Duodenal mucosa (tissue), 2 donors: ENCODE measurements at regions not wholly inside any gene's neighbourhood (a gene's known extent, or its start where the extent isn't known, plus 50 kb on each side); places are given as distances from the start of the nearest gene placed in this dataset.

Source experiments
- H3K27ac ChIP-seq: one replicate; pipeline ENCODE4 v1.7.0; 2013; ENCODE audit warnings: low read depth, low read length
- H3K27me3 ChIP-seq, 2 donors: one replicate each; pipeline ENCODE4 v1.7.0; 2013; ENCODE audit warnings: low read length in 2 of 2, control low read depth in 1 of 2; ENCODE audit not compliant: insufficient read depth in 2 of 2, control insufficient read depth in 1 of 2
- H3K36me3 ChIP-seq, 2 donors: one replicate each; pipeline ENCODE4 v1.7.0; 2013; ENCODE audit warnings: low read length in 2 of 2, control low read depth in 1 of 2; ENCODE audit not compliant: insufficient read depth in 2 of 2, control insufficient read depth in 1 of 2
- H3K4me1 ChIP-seq, 2 donors: one replicate each; pipeline ENCODE4 v1.7.0; 2013; ENCODE audit warnings: low read length in 2 of 2, control low read depth in 1 of 2; ENCODE audit not compliant: insufficient read depth in 2 of 2, control insufficient read depth in 1 of 2
- H3K4me3 ChIP-seq, 2 donors: one replicate each; pipeline ENCODE4 v1.7.0; 2013; ENCODE audit warnings: low read length in 2 of 2, low read depth in 1 of 2
- H3K9ac ChIP-seq, 2 donors: one replicate each; pipeline ENCODE4 v1.7.0; 2013; ENCODE audit warnings: low read length in 2 of 2, low read depth in 1 of 2
- H3K9me3 ChIP-seq, 2 donors: one replicate each; pipeline ENCODE4 v1.7.0; 2013; ENCODE audit warnings: low read length in 2 of 2, control low read depth in 1 of 2; ENCODE audit not compliant: control insufficient read depth in 1 of 2

DNA sequence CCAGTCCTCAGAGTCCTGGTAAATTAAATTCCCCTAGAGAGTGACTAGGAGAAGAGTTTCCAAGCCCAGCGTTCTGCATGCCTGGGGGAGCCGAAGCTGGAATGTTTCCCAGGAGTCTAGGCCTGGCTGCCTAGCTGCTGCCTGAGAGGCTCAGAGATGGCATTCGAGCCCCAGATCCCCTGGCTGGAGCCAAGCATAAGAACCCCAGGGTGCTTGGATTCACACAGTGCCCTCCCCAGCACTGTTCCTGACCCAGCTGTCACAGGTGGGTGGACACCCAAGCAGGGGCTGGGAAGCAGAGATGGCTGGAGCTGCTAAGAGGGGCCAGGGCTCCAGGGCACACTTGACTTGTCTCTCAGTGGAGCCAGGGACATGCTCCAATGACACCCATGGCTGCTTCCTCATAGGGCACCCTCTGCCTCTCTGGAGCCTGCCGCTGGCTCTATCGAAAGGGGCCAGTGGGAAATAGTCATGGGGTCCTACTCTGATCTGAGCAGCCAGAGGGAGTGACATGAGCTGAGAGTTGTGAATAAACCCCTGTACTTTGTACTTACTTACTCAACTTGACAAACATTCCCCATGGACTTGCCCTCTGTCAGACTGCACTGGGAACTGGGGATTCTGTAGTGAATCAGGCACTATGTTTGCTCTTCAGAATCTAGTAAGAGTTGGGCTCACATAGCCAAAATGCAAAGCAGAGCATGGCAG lies 62.6 kb upstream of the XPA start:
- peaks cover 23% of the 10 kb centered on the region in 2 donors for H3K4me1 ChIP-seq
- H3K27ac ChIP-seq: no peak overlapping the region
- H3K27me3 ChIP-seq: peaks cover 0 to 5% of the 10 kb centered on the region in 2 donors
- no peaks in the 10 kb centered on the region for H3K9me3 ChIP-seq
- no peaks in the 10 kb centered on the region for H3K36me3 ChIP-seq
- no peak overlapping the region for H3K4me3 ChIP-seq
- no peak overlapping the region for H3K9ac ChIP-seq

DNA sequence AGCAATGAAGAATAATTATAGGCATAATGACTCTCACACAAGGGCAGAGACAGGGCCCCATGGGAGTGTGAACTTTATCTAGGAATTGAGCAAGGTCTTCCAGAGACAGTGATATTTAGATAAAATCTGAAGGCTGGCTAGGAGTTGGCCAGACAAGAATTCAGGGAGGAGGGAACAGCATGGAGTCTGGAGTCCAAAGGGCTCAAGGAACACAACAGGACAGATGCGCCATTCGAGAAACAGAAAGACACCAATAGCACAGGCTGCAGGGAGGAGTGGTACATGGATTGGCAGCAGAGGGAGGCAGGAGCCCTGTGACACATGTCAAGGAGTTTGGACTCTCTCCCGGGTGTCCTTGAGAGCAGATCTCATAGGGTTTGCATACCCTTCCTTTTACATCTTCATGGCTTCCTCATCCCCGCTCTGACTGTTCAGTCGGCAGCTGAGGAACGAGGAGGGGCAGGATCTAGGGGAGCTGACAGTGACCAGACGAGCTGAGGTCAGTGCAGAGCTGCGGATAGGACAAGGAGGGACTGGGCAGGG lies 64.0 kb upstream of the XPA start:
- peaks cover 23% of the 10 kb centered on the region in 2 donors for H3K4me1 ChIP-seq
- no peak overlapping the region for H3K9ac ChIP-seq
- no peak overlapping the region for H3K27ac ChIP-seq
- H3K4me3 ChIP-seq: peak overlapping the region; percentile 11 to 36
- no peaks in the 10 kb centered on the region for H3K9me3 ChIP-seq
- H3K27me3 ChIP-seq: peaks cover 0 to 5% of the 10 kb centered on the region in 2 donors
- H3K36me3 ChIP-seq: no peaks in the 10 kb centered on the region

DNA sequence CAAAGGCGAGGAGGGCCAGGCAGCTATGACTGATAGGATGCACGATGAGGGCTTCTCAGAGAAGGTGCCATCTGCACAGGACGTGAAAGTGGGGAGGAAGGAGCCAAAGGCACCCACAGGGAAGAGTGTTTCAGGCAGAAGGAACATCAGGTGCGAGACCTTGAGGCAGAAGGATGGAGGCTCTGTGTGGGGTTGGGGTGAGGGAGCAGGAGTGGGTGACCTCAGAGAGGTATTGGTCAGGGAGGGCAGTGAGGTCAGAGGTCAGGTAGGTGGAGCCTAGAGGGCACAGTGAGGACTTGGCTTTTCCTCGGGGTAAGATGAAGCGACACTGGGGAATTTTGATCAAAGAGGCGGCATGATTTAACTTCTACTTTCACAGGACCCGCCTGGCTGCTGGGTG lies 64.7 kb upstream of the XPA start:
- Histone ChIP-seq H3K9ac (no peak overlapping the region), H3K4me1 (peaks cover 23% of the 10 kb centered on the region in 2 donors), H3K27ac (no peak overlapping the region), H3K9me3 (no peaks in the 10 kb centered on the region), H3K4me3 (no peak overlapping the region), H3K36me3 (no peaks in the 10 kb centered on the region), H3K27me3 (peaks cover 0 to 5% of the 10 kb centered on the region in 2 donors)

DNA sequence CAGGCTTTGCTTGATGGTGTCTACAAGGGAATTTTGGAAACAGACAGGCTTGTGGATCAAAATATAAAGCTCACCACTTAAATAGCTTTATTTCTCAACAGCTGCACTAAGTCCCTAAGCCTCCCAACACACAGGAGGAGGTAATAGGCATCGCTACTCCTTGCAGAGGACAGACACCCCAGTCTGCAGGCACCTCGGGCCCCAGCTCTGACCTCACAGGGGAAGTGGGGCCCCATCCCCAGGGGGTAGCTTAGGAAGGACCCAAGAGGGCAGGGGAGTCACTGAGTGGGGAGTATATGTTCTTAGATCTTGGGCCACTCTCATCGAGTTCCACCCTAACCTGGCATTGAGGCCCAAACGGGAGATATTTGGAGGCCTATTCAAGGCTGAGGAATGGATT lies 66.7 kb upstream of the XPA start:
- H3K27ac ChIP-seq: no peak overlapping the region
- peaks cover 0 to 5% of the 10 kb centered on the region in 2 donors for H3K27me3 ChIP-seq
- H3K9ac ChIP-seq: no peak overlapping the region
- no peaks in the 10 kb centered on the region for H3K36me3 ChIP-seq
- peaks cover 23% of the 10 kb centered on the region in 2 donors for H3K4me1 ChIP-seq
- H3K4me3 ChIP-seq: no peak overlapping the region
- H3K9me3 ChIP-seq: no peaks in the 10 kb centered on the region

DNA sequence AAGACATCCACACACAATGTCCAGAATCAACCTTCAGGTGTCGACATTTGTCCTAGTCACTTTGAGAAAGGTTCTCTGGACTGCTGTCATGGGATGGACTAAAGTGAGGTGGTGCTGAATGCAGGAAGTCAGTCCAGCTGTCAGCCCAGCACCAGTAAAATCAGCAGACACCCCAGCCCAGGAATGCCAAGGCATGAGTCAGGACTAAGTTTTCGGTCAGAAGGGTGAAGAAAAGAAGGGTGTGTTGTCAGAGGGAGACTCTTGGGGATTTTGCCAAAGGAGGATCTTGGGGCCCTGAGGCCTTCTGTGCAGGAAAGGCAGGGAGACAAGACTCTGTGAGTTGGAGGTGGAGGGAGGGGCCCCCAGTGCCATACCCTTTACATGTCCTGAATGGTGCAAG lies 69.0 kb upstream of the XPA start:
- H3K27ac ChIP-seq: no peak overlapping the region
- H3K4me1 ChIP-seq: peaks cover 6 to 7% of the 10 kb centered on the region in 2 donors
- no peaks in the 10 kb centered on the region for H3K36me3 ChIP-seq
- no peaks in the 10 kb centered on the region for H3K9me3 ChIP-seq
- H3K4me3 ChIP-seq: no peak overlapping the region
- H3K9ac ChIP-seq: no peak overlapping the region
- peaks cover 0 to 4% of the 10 kb centered on the region in 2 donors for H3K27me3 ChIP-seq

DNA sequence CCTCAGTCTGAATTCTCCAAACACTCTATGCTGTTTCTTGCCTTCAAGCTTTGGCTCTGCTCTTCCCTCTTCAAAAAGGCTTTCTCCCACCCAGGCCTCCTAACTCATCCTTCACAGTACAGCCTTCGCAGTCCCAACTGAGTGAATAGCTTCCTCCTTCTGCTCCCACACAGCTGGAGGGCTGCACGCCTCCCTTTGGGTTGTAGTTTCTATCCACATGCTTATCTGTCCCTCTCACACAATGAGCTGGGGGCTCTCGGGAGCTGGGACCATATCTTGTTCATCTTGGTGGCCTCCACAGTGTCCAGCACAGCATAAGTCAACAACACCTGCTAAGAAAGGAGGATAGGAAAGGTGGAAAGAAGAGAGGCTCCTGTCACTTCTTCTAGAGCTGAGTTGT lies 69.5 kb upstream of the XPA start:
- no peak overlapping the region for H3K9ac ChIP-seq
- H3K36me3 ChIP-seq: no peaks in the 10 kb centered on the region
- peaks cover 6 to 8% of the 10 kb centered on the region in 2 donors for H3K4me1 ChIP-seq
- no peak overlapping the region for H3K4me3 ChIP-seq
- no peaks in the 10 kb centered on the region for H3K27me3 ChIP-seq
- H3K9me3 ChIP-seq: no peaks in the 10 kb centered on the region
- H3K27ac ChIP-seq: no peak overlapping the region

DNA sequence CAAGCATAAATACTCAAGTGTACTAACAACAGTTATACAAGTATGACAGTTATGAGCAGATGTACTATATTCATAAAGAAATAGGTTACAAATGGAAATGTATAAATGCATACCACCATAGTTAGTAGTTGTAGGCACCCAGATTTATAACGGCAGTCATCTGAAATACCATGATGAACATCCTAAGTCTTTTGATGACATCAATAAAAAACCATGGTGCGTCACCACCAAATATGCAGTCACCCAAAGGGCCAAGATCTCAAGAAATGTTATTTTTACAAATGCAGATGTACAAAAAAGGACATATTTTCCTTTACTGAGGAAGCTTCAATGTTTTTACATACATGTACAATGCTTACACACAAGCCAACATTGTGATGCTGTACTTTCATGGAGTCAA lies 70.8 kb upstream of the XPA start:
- Histone ChIP-seq H3K4me1 (peaks cover 15 to 20% of the 10 kb centered on the region in 2 donors), H3K27me3 (no peaks in the 10 kb centered on the region), H3K27ac (no peak overlapping the region), H3K9me3 (no peaks in the 10 kb centered on the region), H3K9ac (no peak overlapping the region), H3K36me3 (no peaks in the 10 kb centered on the region), H3K4me3 (no peak overlapping the region)

DNA sequence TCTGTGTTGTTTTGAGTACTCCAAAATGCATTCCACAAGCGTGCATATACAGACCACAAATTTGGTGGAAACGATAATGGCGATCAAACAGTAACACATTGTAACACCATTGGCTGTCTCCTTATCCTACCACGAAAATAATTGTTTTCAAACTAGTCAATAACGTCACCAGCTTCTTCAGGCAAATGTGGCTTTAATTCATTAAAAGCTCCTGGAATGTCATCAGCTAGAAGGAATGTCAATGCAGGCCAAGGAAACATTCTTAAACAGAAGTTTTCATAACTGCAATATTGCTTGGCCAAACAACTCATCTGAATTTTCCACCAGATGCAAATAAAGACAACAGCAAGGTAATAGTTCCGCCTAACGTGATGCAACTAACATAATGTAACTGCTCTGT lies 71.6 kb upstream of the XPA start:
- Histone ChIP-seq H3K4me3 (no peak overlapping the region), H3K9me3 (no peaks in the 10 kb centered on the region), H3K9ac (no peak overlapping the region), H3K4me1 (peaks cover 23 to 29% of the 10 kb centered on the region in 2 donors), H3K36me3 (no peaks in the 10 kb centered on the region), H3K27ac (no peak overlapping the region), H3K27me3 (no peaks in the 10 kb centered on the region)

DNA sequence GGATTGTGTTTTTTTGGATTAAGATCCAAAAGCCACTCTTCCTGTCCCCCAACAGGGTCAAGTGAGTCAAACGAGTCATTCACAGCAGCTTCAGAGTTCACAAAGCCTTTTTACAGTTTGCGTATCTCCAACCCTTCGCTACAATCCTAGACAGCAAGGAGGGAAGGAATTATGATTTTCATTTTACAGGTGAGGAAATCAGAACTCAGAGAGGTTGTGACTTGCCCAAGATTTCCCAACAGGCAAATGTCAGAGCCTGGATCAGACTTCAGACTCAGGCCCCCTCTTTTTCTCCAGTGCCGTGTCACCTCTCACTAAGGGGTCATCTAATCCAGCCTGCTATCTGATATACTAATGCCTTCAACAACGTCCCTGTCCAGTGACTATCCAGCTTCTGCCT lies 72.1 kb upstream of the XPA start:
- H3K36me3 ChIP-seq: no peaks in the 10 kb centered on the region
- H3K4me1 ChIP-seq: peaks cover 28 to 34% of the 10 kb centered on the region in 2 donors
- H3K9ac ChIP-seq: no peak overlapping the region
- H3K4me3 ChIP-seq: no peak overlapping the region
- H3K27ac ChIP-seq: no peak overlapping the region
- H3K9me3 ChIP-seq: no peaks in the 10 kb centered on the region
- H3K27me3 ChIP-seq: no peaks in the 10 kb centered on the region

DNA sequence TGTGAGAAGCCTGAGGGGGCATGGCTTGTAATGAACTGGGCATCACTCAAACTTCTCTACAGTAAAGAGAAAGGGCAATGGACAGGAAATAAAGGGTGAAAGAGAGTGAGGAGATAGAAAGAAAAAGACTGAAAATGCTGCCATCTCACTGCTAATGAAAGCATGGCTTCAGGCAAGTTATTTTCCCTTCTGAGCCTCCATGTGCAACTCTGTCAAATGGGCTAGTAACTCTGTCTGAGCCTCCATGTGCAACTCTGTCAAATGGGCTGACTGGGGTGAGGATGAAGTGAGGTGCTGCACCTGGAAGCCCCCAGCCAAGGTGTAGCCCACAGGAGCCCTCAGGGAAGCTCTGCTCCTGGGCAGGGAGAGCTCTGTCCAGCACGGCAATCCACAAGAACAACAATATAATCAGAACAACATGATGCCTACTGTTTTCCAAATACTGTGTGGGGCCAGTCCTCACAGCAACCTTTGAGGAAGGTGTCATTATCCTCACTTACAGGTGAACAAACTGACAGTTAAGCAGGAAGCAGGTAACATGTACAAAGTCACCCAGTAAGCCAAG lies 73.8 kb upstream of the XPA start:
- no peak overlapping the region for H3K4me3 ChIP-seq
- H3K4me1 ChIP-seq: peaks cover 32 to 43% of the 10 kb centered on the region in 2 donors
- no peak overlapping the region for H3K27ac ChIP-seq
- H3K27me3 ChIP-seq: peaks cover 0 to 2% of the 10 kb centered on the region in 2 donors
- H3K9me3 ChIP-seq: no peaks in the 10 kb centered on the region
- H3K36me3 ChIP-seq: no peaks in the 10 kb centered on the region
- H3K9ac ChIP-seq: no peak overlapping the region
